ENCODE measurements at regions not wholly inside any gene's neighbourhood (a gene's known extent, or its start where the extent isn't known, plus 50 kb on each side); places are given as distances from the start of the nearest gene placed in this dataset.

DNA sequence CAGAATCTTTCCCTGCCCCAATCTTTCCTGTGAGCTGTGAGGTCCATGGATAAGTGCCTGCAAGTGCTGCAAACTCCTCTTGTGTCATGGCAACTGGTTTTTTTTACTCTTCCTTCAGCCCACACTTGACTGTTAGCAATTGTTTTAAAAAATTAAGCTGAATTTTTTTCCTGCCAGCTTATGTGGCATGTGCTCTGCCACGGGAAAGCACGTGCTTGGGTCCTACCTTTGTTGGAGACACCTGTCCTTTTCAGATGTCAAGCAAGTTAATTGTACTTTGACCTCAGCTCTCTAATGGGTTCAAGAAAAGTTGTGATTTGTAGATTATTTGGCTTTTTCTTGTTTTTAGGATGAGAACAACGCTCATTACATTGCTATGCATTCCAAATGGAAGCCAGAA lies 398.5 kb downstream of the NUF2 start:
- TF ChIP-seq POLR2A (IDR thresholded peaks at IDR 0.05; ENCODE audit: low read depth, low read length) (no peak), TAF1 (IDR thresholded peaks at IDR 0.05; ENCODE audit: borderline replicate concordance, low read depth, low read length) (no peak), POLR2AphosphoS5 (IDR thresholded peaks at IDR 0.05; ENCODE audit: low read depth, low read length) (no peak)

Data from GM12892 (cell line).